SK-N-SH (cell line): ENCODE measurements at regions not wholly inside any gene's neighbourhood (a gene's known extent, or its start where the extent isn't known, plus 50 kb on each side); places are given as distances from the start of the nearest gene placed in this dataset.
"Not testable (repeated sequence)": the region's sequence is repeated elsewhere in the genome, so short reads cannot be mapped to it uniquely, and the experiment has no call there.

Experiments
- CTCF ChIA-PET: fragments of 300-600, 350-600 bp; formaldehyde crosslinking; extraction: SDS; loops from one replicate; lab custom pipeline; 2021; lab: Yijun Ruan, JAX
- POLR2A ChIA-PET: fragments of 350-600 bp; sonication (Branson Sonifier 250); formaldehyde crosslinking; extraction: SDS; loops from one replicate; lab custom pipeline; 2020; ENCODE audit warnings: antibody characterized with exemption, inconsistent platforms; lab: Yijun Ruan, JAX
- DNase-seq: peaks from one replicate; pipeline ENCODE4 v3.0.0; 2012
- H2AFZ ChIP-seq: fragments of 200-600 bp; sonication (generic); 2 replicates; pipeline ENCODE4 v1.8.1; 2016; ENCODE audit warnings: antibody characterized with exemption, mild to moderate bottlenecking, low read depth
- H3F3A ChIP-seq: fragments of 200-600 bp; sonication (generic); replicated peaks from 2 replicates; pipeline ENCODE3; 2016; ENCODE audit warnings: antibody characterized with exemption, mild to moderate bottlenecking; ENCODE audit not compliant: insufficient read depth
- H3K27ac ChIP-seq, 2 experiments: fragments of 200-500 bp in 1 of 2; fragments of 200-600 bp in 1 of 2; sonication (Bioruptor generic) in 1 of 2; sonication (generic), shearing (Covaris generic) in 1 of 2; 2 replicates each; pipeline versions ENCODE4 v1.5.1 to v1.6.1; 2014 to 2016; ENCODE audit warnings: low read depth in 2 of 2, inconsistent platforms in 1 of 2, low read length in 1 of 2, mild to moderate bottlenecking in 1 of 2, mixed read lengths in 1 of 2
- H3K27me3 ChIP-seq: fragments of 200-600 bp; sonication (generic), shearing (Covaris generic); 2 replicates; pipeline ENCODE4 v1.6.1; 2016; ENCODE audit warnings: mixed run types; ENCODE audit not compliant: insufficient read depth
- H3K36me3 ChIP-seq, 2 experiments: fragments of 200-500 bp in 1 of 2; fragments of 200-600 bp in 1 of 2; sonication (Bioruptor generic) in 1 of 2; sonication (generic) in 1 of 2; replicated peaks in 1 of 2; 2 replicates each; pipeline versions ENCODE3 to v1.5.1; 2014 to 2016; ENCODE audit warnings: low read length in 1 of 2, mild to moderate bottlenecking in 1 of 2; ENCODE audit not compliant: insufficient read depth in 2 of 2, control insufficient read depth in 1 of 2
- H3K4me1 ChIP-seq, 2 experiments: fragments of 200-500 bp in 1 of 2; fragments of 200-600 bp in 1 of 2; sonication (Bioruptor generic) in 1 of 2; sonication (generic), shearing (Covaris generic) in 1 of 2; 2 replicates each; pipeline versions ENCODE4 v1.5.1 to v1.6.1; 2014 to 2016; ENCODE audit warnings: low read depth in 1 of 2, low read length in 1 of 2, mixed run types in 1 of 2; ENCODE audit not compliant: insufficient read depth in 2 of 2, control insufficient read depth in 1 of 2
- H3K4me2 ChIP-seq: fragments of 200-600 bp; sonication (generic), shearing (Covaris generic); 2 replicates; pipeline ENCODE4 v1.6.1; 2017; ENCODE audit warnings: mixed run types
- H3K4me3 ChIP-seq, 2 experiments: fragments of 200-500 bp in 1 of 2; fragments of 200-600 bp in 1 of 2; sonication (Bioruptor generic) in 1 of 2; sonication (generic), shearing (Covaris generic) in 1 of 2; 2 replicates each; pipeline versions ENCODE4 v1.5.1 to v1.8.1; 2014 to 2016; ENCODE audit warnings: low read depth in 2 of 2, inconsistent platforms in 1 of 2, low read length in 1 of 2, mild to moderate bottlenecking in 1 of 2, mixed read lengths in 1 of 2, moderate library complexity in 1 of 2
- H3K79me2 ChIP-seq: fragments of 200-600 bp; sonication (generic); 2 replicates; pipeline ENCODE4 v1.8.1; 2017; ENCODE audit warnings: mild to moderate bottlenecking; ENCODE audit not compliant: insufficient read depth
- H3K9ac ChIP-seq: fragments of 200-600 bp; sonication (generic); 2 replicates; pipeline ENCODE4 v1.6.1; 2017; ENCODE audit warnings: mixed run types
- H3K9me2 ChIP-seq: fragments of 200-600 bp; sonication (generic); 2 replicates; pipeline ENCODE4 v1.6.1; 2017; ENCODE audit warnings: mixed run types
- H3K9me3 ChIP-seq: fragments of 200-600 bp; sonication (generic); 2 replicates; pipeline ENCODE4 v1.6.1; 2017; ENCODE audit warnings: mixed run types, mild to moderate bottlenecking, moderate library complexity
- H4K20me1 ChIP-seq: fragments of 200-600 bp; sonication (generic); 2 replicates; pipeline ENCODE4 v1.6.1; 2017; ENCODE audit warnings: mild to moderate bottlenecking, mixed run types; ENCODE audit not compliant: insufficient read depth
- ELF1 ChIP-seq: IDR thresholded peaks from 2 replicates; pipeline ENCODE4 v1.4.0; 2012
- FOXM1 ChIP-seq: IDR thresholded peaks from 2 replicates; pipeline ENCODE4 v1.4.0; 2012; ENCODE audit warnings: low read depth, mild to moderate bottlenecking
- GABPA ChIP-seq: IDR thresholded peaks from 2 replicates; pipeline ENCODE4 v1.4.0; 2012; ENCODE audit warnings: low read depth, mild to moderate bottlenecking
- MEF2A ChIP-seq: IDR thresholded peaks from 2 replicates; pipeline ENCODE4 v1.4.0; 2012; ENCODE audit warnings: low read depth, borderline replicate concordance
- PBX3 ChIP-seq: IDR thresholded peaks from 2 replicates; pipeline ENCODE4; 2012
- RAD21 ChIP-seq: IDR thresholded peaks from 2 replicates; pipeline ENCODE4 v1.6.1; 2012; ENCODE audit warnings: mild to moderate bottlenecking, low read length
- USF1 ChIP-seq: IDR thresholded peaks from 2 replicates; pipeline ENCODE4 v1.4.0; 2012; ENCODE audit warnings: low read depth, borderline replicate concordance
- YY1 ChIP-seq: IDR thresholded peaks from 2 replicates; pipeline ENCODE4 v1.4.0; 2012; ENCODE audit warnings: low read depth, mild to moderate bottlenecking
- ZBTB33 ChIP-seq: IDR thresholded peaks from 2 replicates; pipeline ENCODE4 v1.4.0; 2012; ENCODE audit warnings: low read depth, borderline replicate concordance
- WGBS: methylation state at CpG from one replicate; pipeline ENCODE4 v1.1.6; 2017; ENCODE audit warnings: low lambda C conversion rate; 5-methylcytosine and 5-hydroxymethylcytosine counted together
- TF ChIP-seq, protein P1 (sequence below): IDR thresholded peaks from 2 replicates; pipeline ENCODE4 v1.4.0; 2012; ENCODE audit warnings: low read depth
- TF ChIP-seq, protein P2 (sequence below): fragments of 150-350 bp; IDR thresholded peaks from 2 replicates; pipeline ENCODE4 v1.6.1; 2017; ENCODE audit warnings: antibody characterized with exemption, low read length, low read depth, borderline replicate concordance

DNA sequence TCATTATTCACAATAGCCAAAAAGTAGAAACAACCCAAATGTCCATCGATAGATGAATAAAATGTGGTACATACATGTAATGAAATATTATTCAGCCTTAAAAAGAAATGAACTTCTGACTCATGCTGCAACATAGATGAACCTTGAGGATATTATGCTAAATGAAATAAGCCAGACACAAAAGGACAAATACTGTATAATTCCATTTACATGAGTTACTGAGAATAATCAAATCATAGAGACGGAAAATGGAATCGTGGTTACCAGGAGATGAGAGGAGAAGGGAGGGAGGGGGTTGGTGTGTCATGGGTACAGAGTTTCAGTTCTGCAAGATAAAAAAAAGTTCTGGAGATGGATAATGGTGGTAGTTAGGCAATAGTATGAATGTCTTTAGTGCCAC is 184.1 kb downstream of the PSMG1 start (continued):
- TF ChIP-seq USF1 (no peak), FOXM1 (no peak), ZBTB33 (no peak), RAD21 (0 out of 2 replicates have a peak, but pooled peaks have one; percentile 13), MEF2A (no peak), ELF1 (no peak), PBX3 (peak; percentile 39; the same call in 1 of the 2 replicates), GABPA (no peak), YY1 (no peak)
- TF ChIP-seq, protein P1, sequence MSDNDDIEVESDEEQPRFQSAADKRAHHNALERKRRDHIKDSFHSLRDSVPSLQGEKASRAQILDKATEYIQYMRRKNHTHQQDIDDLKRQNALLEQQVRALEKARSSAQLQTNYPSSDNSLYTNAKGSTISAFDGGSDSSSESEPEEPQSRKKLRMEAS, result no peak
- TF ChIP-seq, protein P2, sequence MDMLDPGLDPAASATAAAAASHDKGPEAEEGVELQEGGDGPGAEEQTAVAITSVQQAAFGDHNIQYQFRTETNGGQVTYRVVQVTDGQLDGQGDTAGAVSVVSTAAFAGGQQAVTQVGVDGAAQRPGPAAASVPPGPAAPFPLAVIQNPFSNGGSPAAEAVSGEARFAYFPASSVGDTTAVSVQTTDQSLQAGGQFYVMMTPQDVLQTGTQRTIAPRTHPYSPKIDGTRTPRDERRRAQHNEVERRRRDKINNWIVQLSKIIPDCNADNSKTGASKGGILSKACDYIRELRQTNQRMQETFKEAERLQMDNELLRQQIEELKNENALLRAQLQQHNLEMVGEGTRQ, result no peak

DNA sequence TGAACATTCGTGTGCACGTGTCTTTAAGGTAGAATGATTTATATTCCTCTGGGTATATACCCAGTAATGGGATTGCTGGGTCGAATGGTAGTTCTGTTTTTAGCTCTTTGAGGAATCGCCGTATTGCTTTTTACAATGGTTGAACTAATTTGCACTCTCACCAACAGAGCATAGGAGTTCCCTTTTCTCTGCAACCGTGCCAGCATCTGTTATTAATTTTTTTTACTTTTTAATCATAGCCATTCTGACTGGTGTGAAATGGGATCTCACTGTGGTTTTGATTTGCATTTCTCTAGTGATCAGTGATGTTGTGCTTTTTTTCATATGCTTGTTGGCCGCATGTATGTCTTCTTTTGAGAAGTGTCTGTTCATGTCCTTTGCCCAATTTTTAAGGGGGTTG is 185.0 kb downstream of the PSMG1 start:
- H3K4me1 ChIP-seq, result peaks cover 9 to 37% of the 10 kb centered on the region in 2 experiments; a peak in 3 of 4 replicates
- DNase-seq, H3K27ac ChIP-seq, H4K20me1 ChIP-seq, H3K4me3 ChIP-seq, H3K9me3 ChIP-seq, H3K9me2 ChIP-seq, H3K36me3 ChIP-seq, H3K27me3 ChIP-seq, H3F3A ChIP-seq, H3K9ac ChIP-seq, H3K79me2 ChIP-seq, H2AFZ ChIP-seq, CTCF ChIA-PET, H3K4me2 ChIP-seq: not testable (repeated sequence)
- 86% methylated on average over 7 of the region's 7 CpGs for WGBS
- POLR2A ChIA-PET, result interaction anchor here (0.8 kb wide), 1 partner anchor 9 kb away, joined by 3 read pairs; no protein-coding TSS in a partner anchor

DNA sequence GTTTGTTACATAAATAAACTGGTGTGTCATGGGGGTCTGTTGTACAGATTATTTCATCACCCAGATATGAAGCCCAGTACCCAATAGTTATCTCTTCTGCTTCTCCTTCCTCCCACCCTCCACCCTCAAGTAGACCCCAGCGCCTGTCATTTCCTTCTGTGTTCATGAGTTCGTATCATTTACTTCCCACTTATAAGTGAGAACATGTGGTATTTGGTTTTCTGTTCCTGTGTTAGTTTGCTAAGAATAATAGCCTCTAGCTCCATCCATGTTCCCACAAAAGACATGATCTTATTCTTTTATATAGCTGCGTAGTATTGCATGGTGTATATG is 185.4 kb downstream of the PSMG1 start:
- H3F3A ChIP-seq, H3K4me3 ChIP-seq, H3K79me2 ChIP-seq, H3K27me3 ChIP-seq, H3K9me2 ChIP-seq, H2AFZ ChIP-seq, H3K27ac ChIP-seq, H3K9ac ChIP-seq, H3K9me3 ChIP-seq, DNase-seq, H4K20me1 ChIP-seq, H3K4me2 ChIP-seq, H3K36me3 ChIP-seq: not testable (repeated sequence)
- peaks cover 14 to 41% of the 10 kb centered on the region in 2 experiments; a peak in 3 of 4 replicates for H3K4me1 ChIP-seq
- 93% methylated on average over 3 of the region's 3 CpGs for WGBS
- ChIA-PET POLR2A (interaction anchor here (0.8 kb wide), 1 partner anchor 8 kb away, joined by 3 read pairs; no protein-coding TSS in a partner anchor), CTCF (interaction anchor here (1.1 kb wide), 1 partner anchor 128 kb away, joined by 3 read pairs; no protein-coding TSS in a partner anchor)
